22Rv1 (cell line): ENCODE measurements at regions not wholly inside any gene's neighbourhood (a gene's known extent, or its start where the extent isn't known, plus 50 kb on each side); places are given as distances from the start of the nearest gene placed in this dataset.

Source experiments
- H3K27ac ChIP-seq: fragments of 450-650 bp; 2 replicates; pipeline ENCODE4 v1.5.1; 2017
- CTCF ChIP-seq: fragments of 450-650 bp; IDR thresholded peaks from 2 replicates; pipeline ENCODE4 v1.5.1; 2017; ENCODE audit warnings: mild to moderate bottlenecking
- ZFX ChIP-seq: fragments of 450-650 bp; IDR thresholded peaks from 2 replicates; pipeline ENCODE4 v1.6.1; 2017; ENCODE audit warnings: antibody characterized with exemption, borderline replicate concordance

GRCh38 chr11:19389787-19390303 is 149.1 kb upstream of the E2F8 start:
- no peak overlapping the region for H3K27ac ChIP-seq
- TF ChIP-seq ZFX (no peak), CTCF (no peak)

GRCh38 chr11:19382131-19382611 is 141.4 kb upstream of the E2F8 start:
- H3K27ac ChIP-seq: no peak overlapping the region
- no peak for TF ChIP-seq CTCF
- no peak for TF ChIP-seq ZFX

GRCh38 chr11:19380375-19380774 is 139.6 kb upstream of the E2F8 start:
- TF ChIP-seq ZFX (no peak), CTCF (no peak)
- H3K27ac ChIP-seq: no peak overlapping the region

GRCh38 chr11:19379465-19379864 is 138.7 kb upstream of the E2F8 start:
- no peak overlapping the region for H3K27ac ChIP-seq
- TF ChIP-seq CTCF (no peak), ZFX (no peak)

GRCh38 chr11:19378814-19379213 is 138.1 kb upstream of the E2F8 start:
- H3K27ac ChIP-seq: no peak overlapping the region
- TF ChIP-seq CTCF (no peak), ZFX (no peak)

- no peak overlapping the region for H3K27ac ChIP-seq
- TF ChIP-seq CTCF: no peak
- TF ChIP-seq ZFX: no peak
These were observed 137.1 kb upstream of the E2F8 start for GRCh38 chr11:19377881-19378280.

GRCh38 chr11:19375440-19375839 is 134.7 kb upstream of the E2F8 start:
- TF ChIP-seq CTCF (no peak), ZFX (no peak)
- H3K27ac ChIP-seq: no peak overlapping the region
